Limb (tissue), 2 donors: ENCODE measurements at regions not wholly inside any gene's neighbourhood (a gene's known extent, or its start where the extent isn't known, plus 50 kb on each side); places are given as distances from the start of the nearest gene placed in this dataset.
A peak's percentile ranks its signal among the peaks of the same experiment; 100 is the strongest.
"Not testable (repeated sequence)": the region's sequence is repeated elsewhere in the genome, so short reads cannot be mapped to it uniquely, and the experiment has no call there.

Experiments used
- DNase-seq, 2 donors: peaks; one replicate each; pipeline ENCODE4 v3.0.0-alpha.2; 2016; ENCODE audit errors: extremely low spot score in 2 of 2

DNA sequence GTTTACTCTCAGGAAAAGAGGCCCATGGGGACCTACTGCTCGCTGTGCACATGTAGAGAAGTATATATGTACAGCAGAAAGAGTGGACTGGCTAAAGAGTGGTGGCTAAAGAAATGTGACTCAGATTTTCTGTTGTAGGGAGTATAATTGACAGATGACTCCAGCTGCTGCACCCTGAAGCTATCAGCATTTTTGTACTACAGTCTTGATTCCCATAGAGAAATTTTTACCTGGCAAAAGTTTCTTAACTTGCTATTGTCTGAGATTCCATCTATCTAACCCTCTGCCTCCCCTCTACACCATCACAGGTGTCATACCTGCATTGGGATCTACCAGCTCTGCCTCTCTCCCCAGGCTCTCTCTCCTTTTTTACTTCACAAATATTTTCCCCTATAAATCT lies 296.0 kb upstream of the KYNU start:
- DNase-seq, result no peak

DNA sequence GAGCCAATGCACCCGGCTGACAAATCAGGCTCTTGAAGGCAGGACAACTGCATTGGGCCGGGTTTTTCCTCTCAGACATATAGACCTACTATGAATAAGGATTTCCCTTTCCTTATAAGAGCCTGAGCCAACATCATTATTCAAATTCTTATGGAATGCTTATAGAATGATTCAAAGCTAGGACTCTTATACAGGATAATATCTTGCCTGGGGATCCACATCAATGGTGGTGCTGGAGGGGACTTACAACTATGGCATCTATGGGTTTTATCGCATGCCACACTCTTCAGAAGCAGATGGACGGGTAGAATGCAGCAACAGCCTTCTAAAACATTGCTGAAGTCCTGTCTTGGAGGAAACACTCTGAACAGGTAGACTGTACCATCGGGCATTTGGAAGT lies 296.8 kb upstream of the KYNU start:
- no peak for DNase-seq

DNA sequence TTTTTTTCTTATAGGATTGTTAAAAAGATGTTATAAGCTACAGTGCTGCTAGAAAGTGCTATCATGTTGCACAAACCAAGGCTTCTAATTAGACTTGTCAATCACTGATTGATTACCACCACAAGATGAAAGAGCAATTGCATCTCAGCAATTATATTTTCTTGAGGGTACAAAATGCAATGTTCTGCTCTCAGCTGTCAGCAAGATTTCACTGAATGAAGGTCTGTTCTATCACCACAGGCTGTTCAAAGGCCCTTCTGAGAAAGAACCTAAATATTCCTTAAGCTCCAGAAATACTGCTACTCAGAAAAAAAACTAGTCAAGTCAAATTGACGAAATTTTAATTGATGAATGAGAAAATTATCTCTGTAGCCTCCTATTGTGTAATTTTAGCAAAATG lies 301.9 kb upstream of the KYNU start:
- no peak for DNase-seq

DNA sequence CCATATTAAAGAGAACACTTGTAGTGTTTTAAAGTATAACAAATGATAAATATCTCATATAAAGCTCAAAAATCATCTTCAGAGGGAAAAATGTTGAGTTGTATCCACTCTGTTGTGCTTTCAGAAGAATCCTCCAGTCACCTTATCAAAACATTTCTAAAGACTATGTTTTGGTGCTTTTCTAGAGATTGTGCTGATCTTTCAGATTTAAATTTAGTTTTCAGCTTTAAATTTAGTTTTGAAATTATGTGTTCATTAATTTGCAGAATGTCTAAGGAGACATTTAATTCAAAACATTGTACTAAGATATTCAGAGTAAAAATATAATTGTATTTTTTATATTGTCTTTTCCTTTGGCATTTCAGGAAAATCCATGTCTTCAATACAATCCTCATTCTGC lies 303.1 kb upstream of the KYNU start:
- DNase-seq, result no peak

DNA sequence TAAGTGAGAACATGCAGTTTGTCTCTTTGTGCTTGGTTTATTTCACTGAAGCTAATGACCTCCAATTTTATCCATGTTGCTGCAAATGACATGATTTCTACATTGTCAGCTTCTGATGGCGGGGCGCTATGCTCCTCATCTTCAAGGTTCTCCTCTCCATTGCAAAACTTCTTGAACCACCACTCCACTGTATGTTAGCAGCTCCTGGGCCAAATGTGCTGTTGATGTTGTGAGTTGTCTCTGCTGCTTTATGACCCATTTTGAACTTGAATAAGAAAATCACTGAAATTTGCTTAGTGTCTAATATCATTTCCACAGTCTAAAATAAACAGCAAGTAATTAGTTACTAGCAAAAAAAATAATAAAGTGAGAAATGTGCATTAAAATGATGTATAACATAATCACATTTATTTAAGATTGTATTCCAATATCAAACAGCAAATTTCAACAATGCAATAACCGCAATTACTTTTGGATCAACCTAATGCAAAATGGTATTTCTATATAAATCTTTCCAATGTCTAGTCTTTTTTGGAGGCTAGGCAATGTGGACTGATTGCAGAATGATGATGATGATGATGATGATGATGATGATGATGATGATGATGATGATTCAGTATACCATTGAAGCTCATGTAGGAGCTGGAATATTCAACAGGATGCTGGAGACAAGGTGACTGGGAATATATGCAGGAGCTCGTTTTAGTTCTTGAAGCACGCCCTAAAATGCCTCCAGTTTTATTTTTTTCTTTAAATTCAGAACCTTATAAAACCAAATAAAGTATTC lies 304.9 kb upstream of the KYNU start:
- DNase-seq, result no peak

DNA sequence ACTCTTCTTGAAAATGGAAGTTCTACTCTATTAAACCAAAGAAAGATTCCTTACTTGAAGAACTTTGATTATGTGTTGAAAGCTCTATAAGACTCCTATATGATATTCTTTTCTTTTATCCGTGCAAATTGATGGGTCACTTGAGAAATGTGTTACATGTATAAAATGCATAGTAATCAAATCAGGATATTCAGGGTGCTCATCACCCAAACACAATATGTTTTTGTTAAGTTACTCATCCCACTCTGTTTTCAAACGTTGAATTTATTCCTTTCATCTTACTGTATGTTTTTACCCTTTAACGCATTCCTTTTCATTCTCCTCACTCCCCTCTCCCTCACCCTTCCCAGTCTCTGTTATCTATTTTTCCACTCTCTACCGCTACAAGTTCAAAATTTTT lies 305.5 kb upstream of the KYNU start:
- DNase-seq, result no peak

DNA sequence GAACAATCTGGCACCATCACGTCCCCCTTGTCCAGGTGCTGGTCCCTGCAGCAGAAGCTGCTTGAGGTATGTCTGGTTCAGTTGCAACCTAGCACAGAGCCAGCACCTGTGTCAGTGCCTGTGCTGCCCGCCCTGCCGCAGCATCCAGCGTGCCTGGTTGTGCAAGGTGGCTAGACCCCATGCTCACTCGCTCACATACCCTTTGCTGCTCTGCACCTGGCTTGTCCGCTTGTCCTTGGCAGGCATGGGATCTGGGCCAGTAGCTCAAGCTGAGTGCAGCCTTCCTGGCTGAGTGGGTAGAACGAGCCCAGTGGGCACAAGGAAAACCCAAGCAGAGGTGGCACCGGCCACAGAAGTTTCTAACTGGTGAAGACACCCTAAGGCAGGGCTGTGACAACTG lies 314.6 kb upstream of the KYNU start:
- DNase-seq, result no peak

DNA sequence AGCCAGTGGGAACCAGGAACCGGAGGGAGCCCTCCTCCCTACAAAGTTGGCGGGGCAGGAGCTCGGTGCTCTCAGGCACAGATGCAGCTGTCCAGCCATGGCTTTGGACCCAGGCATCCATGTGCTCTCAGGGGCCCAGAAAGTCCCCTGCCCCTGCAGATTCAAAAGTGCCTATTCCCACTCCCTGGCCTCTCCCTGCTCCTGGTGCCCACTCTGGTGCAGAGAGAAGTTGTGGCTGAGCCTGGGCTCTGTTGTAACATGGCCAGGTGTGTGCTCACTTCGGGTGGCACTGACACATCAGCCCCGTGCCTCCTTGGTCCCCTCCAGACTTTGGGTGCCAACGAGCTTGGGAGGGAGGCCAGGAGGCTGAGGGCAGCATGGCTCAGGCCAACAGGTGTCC lies 315.8 kb upstream of the KYNU start:
- DNase-seq, result no peak

DNA sequence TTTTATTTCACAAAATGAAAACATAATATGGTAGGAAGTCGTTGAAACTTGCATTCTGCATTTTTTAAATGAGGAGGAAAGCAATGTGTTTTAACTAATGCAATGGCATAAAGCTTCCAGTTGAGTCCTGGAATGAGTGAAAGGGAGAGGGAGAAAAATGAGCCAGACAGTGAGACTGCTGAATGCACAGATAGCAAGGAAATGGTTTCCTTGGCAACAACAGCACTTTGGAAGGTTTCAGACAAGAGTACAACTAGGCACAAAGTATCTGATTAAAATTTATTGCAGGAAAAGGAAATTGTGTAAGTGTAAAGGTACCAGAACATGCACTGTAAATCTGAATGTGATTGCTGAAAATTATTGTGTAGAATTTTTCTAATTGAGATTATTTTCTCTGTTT lies 320.1 kb upstream of the KYNU start:
- DNase-seq, result peak in 1 of 2 donors; percentile 8

DNA sequence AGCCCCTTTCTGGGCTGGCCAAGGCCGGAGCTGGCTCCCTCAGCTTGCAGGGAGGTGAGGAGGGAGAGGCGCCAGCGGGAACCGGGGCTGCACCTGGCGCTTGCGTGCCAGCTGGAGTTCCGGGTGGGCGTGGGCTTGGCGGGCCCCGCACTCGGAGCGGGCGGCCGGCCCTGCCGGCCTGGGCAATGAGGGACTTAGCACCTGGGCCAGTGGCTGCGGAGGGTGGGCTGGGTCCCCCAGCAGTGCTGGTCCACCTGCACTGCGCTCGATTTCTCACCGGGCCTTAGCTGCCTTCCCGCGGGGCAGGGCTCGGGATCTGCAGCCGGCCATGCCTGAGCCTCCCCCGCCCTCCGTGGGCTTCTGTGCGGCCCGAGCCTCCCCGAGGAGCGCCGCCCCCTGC lies 331.5 kb upstream of the KYNU start:
- not testable (repeated sequence) for DNase-seq

DNA sequence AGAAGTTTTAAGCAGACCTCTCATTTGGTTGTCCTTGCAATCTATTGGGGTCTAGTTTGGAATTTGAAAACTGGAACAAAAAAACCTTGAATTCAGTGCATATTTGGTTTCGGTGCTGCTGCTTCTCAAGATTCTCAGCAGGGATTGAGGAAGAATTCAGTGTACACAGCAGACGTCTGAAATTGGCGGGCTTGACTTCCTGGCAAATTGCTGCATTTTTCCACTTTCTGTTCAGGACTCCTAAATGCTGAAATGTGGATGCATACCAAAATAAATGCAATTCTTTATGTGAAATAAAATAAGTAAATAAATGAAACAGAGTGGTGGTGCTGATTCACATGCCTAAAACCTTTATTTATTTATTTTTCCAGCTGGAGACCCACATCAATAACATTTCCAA lies 332.4 kb upstream of the KYNU start:
- DNase-seq, result peak in 1 of 2 donors; percentile 57

DNA sequence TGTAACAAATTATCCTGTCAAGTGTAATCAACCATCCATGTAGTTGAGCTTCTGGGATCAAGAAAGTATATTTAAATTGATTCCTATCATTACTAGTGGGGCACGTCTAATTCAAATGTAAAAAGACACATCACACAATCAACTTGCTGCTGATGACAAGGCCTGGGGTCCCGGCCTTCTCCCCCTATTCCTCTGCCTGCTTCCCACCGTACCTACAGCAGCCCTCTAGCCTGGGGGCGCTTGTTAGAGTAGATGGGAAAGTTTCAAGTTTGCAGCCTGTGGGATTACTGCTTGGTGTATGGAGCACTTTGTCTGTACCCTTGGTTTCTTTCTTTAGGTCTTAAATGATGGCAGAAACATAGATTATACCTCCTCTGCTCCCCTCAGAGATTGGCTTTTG lies 333.3 kb upstream of the KYNU start:
- DNase-seq, result no peak

DNA sequence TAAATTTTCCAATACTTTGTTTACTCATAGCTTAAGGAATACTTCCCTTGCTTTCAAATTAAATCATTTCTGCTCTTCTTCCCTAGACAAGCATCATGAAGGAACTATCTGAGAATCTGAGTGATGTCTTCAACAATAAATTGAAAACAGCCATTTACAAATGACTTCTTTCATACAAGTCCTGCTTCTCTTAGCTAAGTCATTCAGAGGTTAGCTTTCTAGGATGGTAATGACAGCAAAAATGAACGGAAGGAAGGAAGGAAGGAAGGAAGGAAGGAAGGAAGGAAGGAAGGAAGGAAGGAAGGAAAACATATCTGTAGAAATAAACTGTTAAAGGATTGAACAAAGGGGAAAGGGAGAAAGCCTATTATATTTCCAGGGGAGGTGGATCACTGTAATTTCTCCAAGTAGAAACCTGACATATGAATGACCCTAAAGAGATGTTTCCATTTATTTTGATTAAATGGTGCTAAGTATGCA lies 335.0 kb upstream of the KYNU start:
- no peak for DNase-seq

DNA sequence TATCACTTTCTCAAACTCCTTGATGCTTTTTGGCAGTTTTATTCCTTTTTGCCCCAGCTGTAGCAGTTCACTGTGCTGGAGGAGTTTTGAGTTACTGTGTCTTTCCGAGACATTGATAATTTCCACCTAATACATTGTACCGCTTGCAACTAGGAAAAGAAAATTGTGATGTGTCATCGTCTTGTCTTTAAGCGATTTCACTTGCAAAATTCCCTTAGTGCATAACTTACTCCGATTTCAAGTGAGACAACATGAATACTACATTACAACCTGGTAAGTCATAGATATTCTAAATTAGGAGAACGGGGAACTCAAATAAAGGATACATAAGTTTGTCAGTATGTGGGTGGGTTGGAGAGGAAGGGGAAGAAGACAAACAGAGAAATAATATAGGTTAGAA lies 340.5 kb upstream of the KYNU start:
- DNase-seq, result no peak

DNA sequence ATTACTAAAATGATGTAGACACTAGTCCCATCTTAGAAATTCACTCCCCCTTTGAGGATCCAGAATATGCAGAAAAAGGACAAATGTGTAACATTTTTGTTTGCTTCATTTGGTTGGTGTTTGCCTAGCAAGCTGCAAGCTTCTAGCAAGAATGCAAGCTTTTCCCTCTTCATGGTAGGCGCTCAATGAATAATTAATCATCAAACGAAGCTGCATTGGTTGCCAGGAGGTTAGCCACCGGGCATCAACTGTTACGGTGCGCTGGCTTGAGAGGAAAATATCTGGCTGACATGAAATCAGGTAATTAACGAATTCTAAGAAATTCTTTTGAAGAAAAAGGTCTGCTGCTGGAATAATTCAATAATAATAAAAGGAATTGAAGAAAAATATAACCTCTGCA lies 341.0 kb upstream of the KYNU start:
- DNase-seq, result no peak

DNA sequence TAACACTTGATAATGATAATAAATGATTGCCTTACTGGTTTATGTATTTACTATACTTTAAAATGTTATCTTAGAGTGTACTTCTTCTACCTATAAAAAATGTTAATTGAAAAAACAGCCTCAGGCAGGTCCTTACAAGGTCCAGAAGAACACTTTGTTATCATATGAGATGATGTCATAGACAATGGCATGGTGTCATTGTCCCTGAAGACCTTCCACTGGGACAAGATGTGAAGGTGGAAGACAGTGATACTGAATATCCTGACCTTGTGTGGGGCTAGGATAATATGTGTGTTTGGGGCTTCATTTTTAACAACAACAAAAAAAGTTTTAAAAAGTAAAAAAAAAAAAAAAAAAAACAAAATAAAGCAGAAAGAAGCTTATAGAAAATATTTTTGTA lies 342.2 kb upstream of the KYNU start:
- no peak for DNase-seq

DNA sequence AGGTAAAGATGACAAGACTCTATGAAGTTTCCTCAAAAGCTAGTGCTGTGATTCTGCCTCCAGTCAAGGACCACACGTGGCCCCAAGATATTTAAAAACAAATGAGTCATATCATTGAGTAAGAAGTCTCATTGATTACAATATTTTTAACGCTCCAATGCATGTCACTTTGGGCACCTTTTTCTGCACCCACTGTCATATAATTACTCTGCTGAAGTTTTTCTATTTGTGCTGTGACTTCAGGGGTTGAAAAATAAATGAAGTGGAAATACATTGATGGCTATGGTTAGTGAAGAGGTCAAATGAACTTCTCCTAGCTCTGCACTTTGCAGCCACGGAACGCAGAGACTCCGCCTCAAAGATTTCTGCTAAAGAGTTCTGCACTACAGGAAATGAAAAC lies 344.3 kb upstream of the KYNU start:
- DNase-seq, result no peak

DNA sequence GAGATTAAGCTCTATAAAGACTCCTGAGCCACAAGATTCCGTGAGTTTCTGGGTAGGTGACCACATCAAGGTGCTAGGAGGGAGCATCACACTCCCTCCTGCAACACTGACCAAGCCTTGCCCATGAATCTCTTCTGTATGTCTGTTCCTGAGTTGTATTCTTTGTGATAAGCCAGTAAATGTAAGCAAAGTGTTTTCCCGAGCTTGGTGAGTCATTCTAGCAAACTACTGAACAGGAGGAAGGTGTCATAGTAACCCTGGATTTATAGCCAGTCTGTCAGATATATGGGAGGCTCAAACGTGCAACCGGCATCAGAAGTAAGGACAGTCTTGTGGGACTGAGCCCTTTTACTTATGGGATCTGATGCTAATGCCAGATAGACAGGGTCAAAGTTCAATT lies 346.1 kb upstream of the KYNU start:
- no peak for DNase-seq

DNA sequence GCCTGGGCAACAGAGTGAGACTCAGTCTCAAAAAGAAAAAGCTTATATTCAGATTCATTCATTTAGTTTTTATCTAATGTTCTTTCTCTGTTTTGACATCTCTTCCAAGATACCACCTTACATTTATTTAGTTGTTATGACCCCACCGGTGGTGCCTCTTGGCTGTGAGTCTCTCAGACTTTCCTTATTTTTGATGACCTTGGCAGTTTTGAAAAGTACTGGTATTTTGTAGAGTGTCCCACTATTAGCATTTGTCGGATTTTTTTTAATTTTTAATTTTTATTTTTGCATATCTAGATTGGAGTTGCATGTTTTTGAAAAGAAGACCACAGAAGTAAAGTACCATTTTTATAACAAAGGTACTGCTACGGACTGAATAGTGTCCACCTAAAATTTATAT lies 351.7 kb upstream of the KYNU start:
- no peak for DNase-seq

DNA sequence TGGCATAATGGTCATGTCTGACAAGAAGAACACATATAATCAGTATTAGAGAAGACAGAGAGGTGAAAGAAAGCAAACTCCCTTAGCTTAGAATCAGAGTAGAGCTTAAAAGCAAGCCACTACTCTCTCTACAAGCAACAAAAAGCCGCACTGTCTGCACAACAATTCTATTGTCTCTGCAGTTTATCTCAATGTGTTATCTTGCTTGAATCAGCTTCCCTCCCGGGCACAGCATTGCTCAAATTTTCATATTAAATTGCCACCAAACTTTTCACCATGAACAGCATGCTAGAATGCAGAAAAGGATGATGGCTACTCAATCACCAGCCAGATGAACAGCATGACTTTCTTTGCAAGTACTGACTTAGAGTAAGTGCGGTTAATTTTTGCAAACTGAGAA lies 356.0 kb upstream of the KYNU start:
- DNase-seq, result no peak

DNA sequence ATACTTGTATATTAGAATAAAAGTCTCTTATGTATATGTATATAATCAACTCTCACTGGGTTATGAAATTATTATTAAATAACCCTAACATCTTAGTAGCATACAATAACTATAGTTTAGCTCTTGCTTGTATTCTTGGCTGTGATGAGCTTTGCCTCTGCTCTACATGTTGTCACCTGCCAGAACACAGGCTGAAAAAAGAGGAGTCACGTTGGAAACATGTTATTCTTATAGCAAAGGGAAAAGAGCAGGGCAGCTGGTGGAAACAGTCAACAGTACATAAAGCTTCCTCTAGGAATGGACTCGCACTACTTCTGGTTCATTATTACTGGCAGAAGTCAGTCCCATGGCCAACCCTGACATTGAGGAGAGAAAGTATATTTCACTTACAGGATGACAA lies 362.0 kb upstream of the KYNU start:
- no peak for DNase-seq

DNA sequence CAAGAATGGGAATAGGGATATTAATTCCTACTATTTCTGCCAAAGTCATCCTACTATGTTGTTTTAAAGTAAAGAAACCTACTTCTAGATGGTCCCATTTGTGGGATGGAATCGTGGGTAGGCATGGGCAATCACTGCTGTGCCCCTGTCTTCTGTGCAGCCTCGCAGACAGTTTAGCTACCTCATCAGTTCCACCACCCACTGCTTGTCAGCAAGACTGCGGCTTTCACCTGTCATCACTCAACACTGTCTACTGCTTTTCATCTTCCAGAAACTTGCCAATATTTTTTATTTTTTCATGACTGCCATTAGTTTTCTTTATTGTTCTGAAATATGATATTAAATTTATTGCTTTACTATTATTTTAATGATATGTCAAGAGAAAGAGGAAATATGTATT lies 368.1 kb upstream of the KYNU start:
- no peak for DNase-seq

DNA sequence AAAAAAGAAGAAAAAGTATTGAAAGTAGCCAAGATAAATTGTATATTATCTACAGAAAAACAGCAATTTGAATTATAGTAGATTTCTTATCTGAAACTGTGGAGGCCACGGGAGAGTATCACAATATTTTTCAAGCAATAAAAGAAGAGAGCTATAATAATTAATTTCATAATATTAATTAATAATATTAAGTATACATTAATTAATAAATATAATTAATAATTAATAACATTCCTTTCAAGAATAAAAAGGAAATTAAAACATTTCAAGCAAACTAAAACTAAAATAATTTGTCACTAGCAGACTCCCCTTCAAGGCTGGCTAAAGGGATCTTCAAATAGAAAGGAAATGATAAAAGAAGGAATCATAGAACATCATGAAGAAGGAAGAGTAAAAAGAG lies 372.7 kb upstream of the KYNU start:
- no peak for DNase-seq

DNA sequence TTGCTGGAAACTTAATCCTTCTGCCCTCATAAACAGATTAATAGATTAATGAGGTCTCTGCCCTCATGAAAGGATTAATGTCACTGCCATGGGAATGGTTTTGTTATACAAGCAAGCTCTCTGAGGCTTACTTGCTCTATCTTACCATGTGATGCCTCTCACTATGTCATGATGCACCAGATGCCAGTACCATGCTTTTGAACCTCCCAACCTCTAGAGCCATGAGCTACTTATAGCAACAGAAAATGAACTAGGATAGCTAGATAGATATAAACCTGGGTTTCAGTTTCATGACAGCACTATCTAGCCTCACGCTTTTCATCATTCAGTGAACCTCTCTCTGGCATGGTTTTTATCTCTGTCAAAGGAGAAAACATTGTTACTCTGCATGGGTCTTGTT lies 371.6 kb upstream of the LRP1B start:
- DNase-seq, result no peak
